ENCODE measurements at regions not wholly inside any gene's neighbourhood (a gene's known extent, or its start where the extent isn't known, plus 50 kb on each side); places are given as distances from the start of the nearest gene placed in this dataset.

DNA sequence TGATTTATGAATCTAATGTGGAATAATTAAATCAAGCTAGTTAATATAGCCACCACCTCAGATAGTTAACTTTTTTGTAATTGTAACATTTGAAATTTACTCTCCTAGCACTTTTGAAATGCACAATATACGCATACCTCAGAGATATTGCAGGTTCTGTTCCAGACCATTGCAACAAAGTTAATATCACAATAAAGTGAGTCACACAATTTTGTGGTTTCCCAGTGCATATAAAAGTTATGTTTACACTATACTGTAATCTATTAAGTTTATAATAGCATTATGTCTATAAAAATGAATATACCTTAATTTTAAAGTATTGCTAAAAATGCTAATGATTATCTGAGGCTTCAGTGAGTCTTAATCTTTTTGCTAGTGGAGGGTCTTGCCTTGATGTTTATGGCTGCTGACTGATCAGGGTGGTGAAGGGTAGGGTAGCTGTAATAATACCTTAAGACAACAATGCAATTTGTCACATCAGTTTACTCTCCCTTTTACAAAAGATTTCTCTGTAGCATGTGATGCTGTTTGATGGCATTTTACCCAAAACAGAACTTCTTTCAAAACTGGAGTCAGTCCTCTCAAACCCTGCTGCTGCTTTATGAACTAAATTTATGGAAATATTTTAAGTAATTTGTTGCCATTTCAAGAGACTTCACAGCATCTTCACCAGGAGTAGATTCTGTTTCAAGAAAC lies 235.1 kb upstream of the ADAMTSL1 start:
- Histone ChIP-seq H3K4me1 (no peaks in the 10 kb centered on the region), H3K36me3 (no peaks in the 10 kb centered on the region), H3K27ac (no peak overlapping the region), H3K4me3 (no peak overlapping the region), H3K9me3 (peaks cover 0 to 9% of the 10 kb centered on the region in 2 donors), H3K27me3 (no peaks in the 10 kb centered on the region)
- TF ChIP-seq CTCF (IDR thresholded peaks at IDR 0.05), result no peak
- TF ChIP-seq POLR2A (IDR thresholded peaks at IDR 0.05), result no peak
- TF ChIP-seq POLR2AphosphoS5 (IDR thresholded peaks at IDR 0.05), result no peak
- no peak for DNase-seq (ENCODE audit: low spot score in 2 of 2)
- intact Hi-C loops (cut with DNase I; ENCODE audit: low total_unique reads), result no loop called here

GRCh38 chr9:18240213-18240612 lies 233.7 kb upstream of the ADAMTSL1 start:
- no peaks in the 10 kb centered on the region for H3K4me1 ChIP-seq
- H3K27me3 ChIP-seq, result no peaks in the 10 kb centered on the region
- H3K36me3 ChIP-seq, result no peaks in the 10 kb centered on the region
- H3K27ac ChIP-seq, result no peak overlapping the region
- no peak for DNase-seq (ENCODE audit: low spot score in 2 of 2)
- H3K4me3 ChIP-seq, result no peak overlapping the region
- H3K9me3 ChIP-seq, result peaks cover 0 to 9% of the 10 kb centered on the region in 2 donors
- TF ChIP-seq CTCF (IDR thresholded peaks at IDR 0.05) (no peak), POLR2A (IDR thresholded peaks at IDR 0.05) (no peak), POLR2AphosphoS5 (IDR thresholded peaks at IDR 0.05) (no peak)
- intact Hi-C loops (cut with DNase I; ENCODE audit: low total_unique reads), result no loop called here

- no peaks in the 10 kb centered on the region for H3K36me3 ChIP-seq
These were observed 228.0 kb upstream of the ADAMTSL1 start for GRCh38 chr9:18245911-18246310.

GRCh38 chr9:18250053-18250452 lies 223.9 kb upstream of the ADAMTSL1 start:
- no peaks in the 10 kb centered on the region for H3K4me1 ChIP-seq
- no peak overlapping the region for H3K4me3 ChIP-seq
- DNase-seq (ENCODE audit: low spot score in 2 of 2), result no peak
- H3K27ac ChIP-seq, result no peak overlapping the region
- no peaks in the 10 kb centered on the region for H3K9me3 ChIP-seq
- H3K27me3 ChIP-seq, result no peaks in the 10 kb centered on the region
- H3K36me3 ChIP-seq, result no peaks in the 10 kb centered on the region
- no peak for TF ChIP-seq CTCF (IDR thresholded peaks at IDR 0.05)
- no peak for TF ChIP-seq POLR2A (IDR thresholded peaks at IDR 0.05)
- no peak for TF ChIP-seq POLR2AphosphoS5 (IDR thresholded peaks at IDR 0.05)
- intact Hi-C loops (cut with DNase I; ENCODE audit: low total_unique reads), result loop anchor here (10.0 kb wide), 1 partner anchor 775 kb away; no protein-coding TSS in a partner anchor

More at GRCh38 chr9:18245911-18246310, 228.0 kb upstream of the ADAMTSL1 start:
- Histone ChIP-seq H3K4me1 (no peaks in the 10 kb centered on the region), H3K27ac (no peak overlapping the region), H3K27me3 (no peaks in the 10 kb centered on the region), H3K4me3 (no peak overlapping the region), H3K9me3 (peaks cover 0 to 9% of the 10 kb centered on the region in 2 donors)
- intact Hi-C loops (cut with DNase I; ENCODE audit: low total_unique reads), result no loop called here
- DNase-seq (ENCODE audit: low spot score in 2 of 2), result no peak
- TF ChIP-seq POLR2A (IDR thresholded peaks at IDR 0.05), result no peak
- no peak for TF ChIP-seq POLR2AphosphoS5 (IDR thresholded peaks at IDR 0.05)
- no peak for TF ChIP-seq CTCF (IDR thresholded peaks at IDR 0.05)

- DNase-seq (ENCODE audit: low spot score in 2 of 2), result no peak
- intact Hi-C loops (cut with DNase I; ENCODE audit: low total_unique reads), result loop anchor here (10.0 kb wide), 1 partner anchor 771 kb away; no protein-coding TSS in a partner anchor
- Histone ChIP-seq H3K4me3 (no peak overlapping the region), H3K27me3 (no peaks in the 10 kb centered on the region), H3K36me3 (no peaks in the 10 kb centered on the region), H3K4me1 (no peaks in the 10 kb centered on the region), H3K27ac (no peak overlapping the region), H3K9me3 (no peaks in the 10 kb centered on the region)
- no peak for TF ChIP-seq POLR2A (IDR thresholded peaks at IDR 0.05)
- no peak for TF ChIP-seq CTCF (IDR thresholded peaks at IDR 0.05)
- no peak for TF ChIP-seq POLR2AphosphoS5 (IDR thresholded peaks at IDR 0.05)
These were observed 220.0 kb upstream of the ADAMTSL1 start for GRCh38 chr9:18253950-18254349.
